ENCODE measurements at regions not wholly inside any gene's neighbourhood (a gene's known extent, or its start where the extent isn't known, plus 50 kb on each side); places are given as distances from the start of the nearest gene placed in this dataset.

DNA sequence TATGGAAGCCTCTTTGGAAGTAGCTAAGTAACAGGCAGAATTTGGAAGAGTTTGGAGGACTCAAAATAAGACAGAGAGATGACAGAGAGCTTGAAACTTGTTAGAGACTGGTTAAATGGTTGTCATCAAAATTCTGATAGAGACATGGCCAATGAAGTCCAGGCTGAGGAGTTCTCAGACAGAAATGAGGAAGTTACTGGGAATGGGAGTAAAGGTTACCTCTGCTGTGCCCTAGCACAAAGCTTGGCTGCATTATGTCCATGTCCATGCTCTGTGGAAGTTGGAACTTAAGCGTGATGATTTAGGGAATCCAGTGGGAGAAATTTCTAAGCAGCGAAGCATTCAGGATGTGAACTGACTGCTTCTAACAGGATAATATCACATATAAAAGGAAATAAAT lies 146.2 kb upstream of the NDST4 start:
- DNase-seq (ENCODE audit: low read depth, low spot score) = no peak
- Histone ChIP-seq H3K4me3 (ENCODE audit: low read depth in 2 of 2, low read length in 2 of 2) (no peak overlapping the region), H3K4me1 (ENCODE audit: control insufficient read depth, insufficient read depth, low read length) (no peaks in the 10 kb centered on the region), H3K9me3 (ENCODE audit: control insufficient read depth, insufficient read depth, low read depth, low read length) (no peaks in the 10 kb centered on the region), H3K27ac (ENCODE audit: low read length) (no peak overlapping the region), H3K27me3 (ENCODE audit: control insufficient read depth, insufficient read depth, low read length) (no peaks in the 10 kb centered on the region), H3K36me3 (ENCODE audit: control insufficient read depth, insufficient read depth, low read length) (no peaks in the 10 kb centered on the region)
- in situ Hi-C loops (cut with HindIII; ENCODE audit: low pct_unique_long_range_greater_than_20kb, low sequenced_read_pairs) = no loop called here
- ATAC-seq = no peak
- no peak for TF ChIP-seq REST (IDR thresholded peaks at IDR 0.05; ENCODE audit: insufficient read depth in 1 of 2, low read depth in 2 of 2, low read length in 1 of 2)
- no peak for TF ChIP-seq TCF7L2 (IDR thresholded peaks at IDR 0.05; ENCODE audit: low read depth, low read length)
- TF ChIP-seq POLR2AphosphoS5 (IDR thresholded peaks at IDR 0.05; ENCODE audit: low read depth, low read length) = no peak
- no peak for TF ChIP-seq SIN3A (IDR thresholded peaks at IDR 0.05; ENCODE audit: borderline replicate concordance, insufficient read depth, low read depth, low read length)
- TF ChIP-seq, protein P1, sequence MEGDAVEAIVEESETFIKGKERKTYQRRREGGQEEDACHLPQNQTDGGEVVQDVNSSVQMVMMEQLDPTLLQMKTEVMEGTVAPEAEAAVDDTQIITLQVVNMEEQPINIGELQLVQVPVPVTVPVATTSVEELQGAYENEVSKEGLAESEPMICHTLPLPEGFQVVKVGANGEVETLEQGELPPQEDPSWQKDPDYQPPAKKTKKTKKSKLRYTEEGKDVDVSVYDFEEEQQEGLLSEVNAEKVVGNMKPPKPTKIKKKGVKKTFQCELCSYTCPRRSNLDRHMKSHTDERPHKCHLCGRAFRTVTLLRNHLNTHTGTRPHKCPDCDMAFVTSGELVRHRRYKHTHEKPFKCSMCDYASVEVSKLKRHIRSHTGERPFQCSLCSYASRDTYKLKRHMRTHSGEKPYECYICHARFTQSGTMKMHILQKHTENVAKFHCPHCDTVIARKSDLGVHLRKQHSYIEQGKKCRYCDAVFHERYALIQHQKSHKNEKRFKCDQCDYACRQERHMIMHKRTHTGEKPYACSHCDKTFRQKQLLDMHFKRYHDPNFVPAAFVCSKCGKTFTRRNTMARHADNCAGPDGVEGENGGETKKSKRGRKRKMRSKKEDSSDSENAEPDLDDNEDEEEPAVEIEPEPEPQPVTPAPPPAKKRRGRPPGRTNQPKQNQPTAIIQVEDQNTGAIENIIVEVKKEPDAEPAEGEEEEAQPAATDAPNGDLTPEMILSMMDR (IDR thresholded peaks at IDR 0.05) = no peak
- intact Hi-C loops (cut with micrococcal nuclease; ENCODE audit: unreplicated experiment) = no loop called here
- ChIA-PET POLR2A (no interaction called here), CTCF (no interaction called here)
- BruUV-seq (replicated peaks) = no TSS peak

GRCh38 chr4:115249808-115250207 lies 136.4 kb upstream of the NDST4 start:
- CTCF ChIA-PET = no interaction called here
- no peaks in the 10 kb centered on the region for H3K27me3 ChIP-seq (ENCODE audit: control insufficient read depth, insufficient read depth, low read length)
- ATAC-seq (no peak), DNase-seq (ENCODE audit: low read depth, low spot score) (no peak)
- in situ Hi-C loops (cut with HindIII; ENCODE audit: low pct_unique_long_range_greater_than_20kb, low sequenced_read_pairs) (no loop called here), intact Hi-C loops (cut with micrococcal nuclease; ENCODE audit: unreplicated experiment) (no loop called here)
- TF ChIP-seq, protein P1 (IDR thresholded peaks at IDR 0.05) = no peak
- TF ChIP-seq TCF7L2 (IDR thresholded peaks at IDR 0.05; ENCODE audit: low read depth, low read length) (no peak), POLR2AphosphoS5 (IDR thresholded peaks at IDR 0.05; ENCODE audit: low read depth, low read length) (no peak), REST (IDR thresholded peaks at IDR 0.05; ENCODE audit: insufficient read depth in 1 of 2, low read depth in 2 of 2, low read length in 1 of 2) (no peak), SIN3A (IDR thresholded peaks at IDR 0.05; ENCODE audit: borderline replicate concordance, insufficient read depth, low read depth, low read length) (no peak)
- H3K27ac ChIP-seq (ENCODE audit: low read length) = no peak overlapping the region
- H3K36me3 ChIP-seq (ENCODE audit: control insufficient read depth, insufficient read depth, low read length) = no peaks in the 10 kb centered on the region
- POLR2A ChIA-PET = no interaction called here
- BruUV-seq (replicated peaks) = no TSS peak
- no peak overlapping the region for H3K4me3 ChIP-seq (ENCODE audit: low read depth in 2 of 2, low read length in 2 of 2)
- no peaks in the 10 kb centered on the region for H3K9me3 ChIP-seq (ENCODE audit: control insufficient read depth, insufficient read depth, low read depth, low read length)
- H3K4me1 ChIP-seq (ENCODE audit: control insufficient read depth, insufficient read depth, low read length) = no peaks in the 10 kb centered on the region
